WERI-Rb-1 (cell line): ENCODE measurements at regions not wholly inside any gene's neighbourhood (a gene's known extent, or its start where the extent isn't known, plus 50 kb on each side); places are given as distances from the start of the nearest gene placed in this dataset.

Source experiments
- DNase-seq: peaks from one replicate; pipeline ENCODE4 v3.0.0-alpha.2; 2020
- H3K27ac ChIP-seq: fragments of 250-450 bp; sonication (Bioruptor Pico); 2 replicates; pipeline ENCODE4 v1.5.1; 2020; ENCODE audit warnings: mild to moderate bottlenecking, moderate library complexity
- H3K27me3 ChIP-seq: fragments of 250-450 bp; sonication (Bioruptor Pico); 2 replicates; pipeline ENCODE4 v1.5.1; 2021; ENCODE audit warnings: mild to moderate bottlenecking, low read depth, moderate library complexity; ENCODE audit not compliant: insufficient read depth, severe bottlenecking
- H3K36me3 ChIP-seq: fragments of 250-450 bp; sonication (Bioruptor Pico); 2 replicates; pipeline ENCODE4 v1.5.1; 2020; ENCODE audit warnings: mild to moderate bottlenecking, moderate library complexity
- H3K4me3 ChIP-seq: 2 replicates; pipeline ENCODE4 v1.5.1; 2011; ENCODE audit warnings: low read depth, mild to moderate bottlenecking, control low read depth, low read length
- H3K9me3 ChIP-seq: fragments of 250-450 bp; sonication (Bioruptor Pico); 2 replicates; pipeline ENCODE4 v1.5.1; 2021; ENCODE audit warnings: mild to moderate bottlenecking, moderate library complexity; ENCODE audit not compliant: severe bottlenecking
- TF ChIP-seq, protein P1 (sequence below): IDR thresholded peaks from 2 replicates; pipeline ENCODE4 v1.5.1; 2011; ENCODE audit warnings: low read depth, mild to moderate bottlenecking, control low read depth, inconsistent platforms, low read length

DNA sequence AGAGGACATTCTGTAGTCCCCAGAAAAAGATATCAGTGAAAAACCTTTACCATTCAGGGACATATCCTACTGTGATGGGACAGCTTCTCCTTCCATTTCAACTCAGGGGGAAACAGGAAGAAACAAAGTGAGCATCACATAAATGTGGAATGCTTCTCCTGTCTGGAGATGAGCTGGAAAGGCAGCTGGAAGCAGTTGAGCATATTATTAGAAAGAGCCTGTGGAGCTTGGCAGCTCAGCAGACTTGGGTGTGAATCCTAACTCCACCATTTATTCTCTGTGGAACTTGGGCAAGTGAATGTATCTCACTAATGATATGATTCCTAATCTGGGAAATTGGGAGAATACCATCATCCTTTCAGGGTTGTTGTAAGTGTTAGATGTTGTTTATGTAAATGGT, 232.1 kb upstream of the F9 start:
- Histone ChIP-seq H3K9me3 (no peaks in the 10 kb centered on the region), H3K27ac (no peak overlapping the region), H3K36me3 (no peaks in the 10 kb centered on the region), H3K27me3 (peaks cover 15% of the 10 kb centered on the region), H3K4me3 (no peak overlapping the region)
- TF ChIP-seq, protein P1, sequence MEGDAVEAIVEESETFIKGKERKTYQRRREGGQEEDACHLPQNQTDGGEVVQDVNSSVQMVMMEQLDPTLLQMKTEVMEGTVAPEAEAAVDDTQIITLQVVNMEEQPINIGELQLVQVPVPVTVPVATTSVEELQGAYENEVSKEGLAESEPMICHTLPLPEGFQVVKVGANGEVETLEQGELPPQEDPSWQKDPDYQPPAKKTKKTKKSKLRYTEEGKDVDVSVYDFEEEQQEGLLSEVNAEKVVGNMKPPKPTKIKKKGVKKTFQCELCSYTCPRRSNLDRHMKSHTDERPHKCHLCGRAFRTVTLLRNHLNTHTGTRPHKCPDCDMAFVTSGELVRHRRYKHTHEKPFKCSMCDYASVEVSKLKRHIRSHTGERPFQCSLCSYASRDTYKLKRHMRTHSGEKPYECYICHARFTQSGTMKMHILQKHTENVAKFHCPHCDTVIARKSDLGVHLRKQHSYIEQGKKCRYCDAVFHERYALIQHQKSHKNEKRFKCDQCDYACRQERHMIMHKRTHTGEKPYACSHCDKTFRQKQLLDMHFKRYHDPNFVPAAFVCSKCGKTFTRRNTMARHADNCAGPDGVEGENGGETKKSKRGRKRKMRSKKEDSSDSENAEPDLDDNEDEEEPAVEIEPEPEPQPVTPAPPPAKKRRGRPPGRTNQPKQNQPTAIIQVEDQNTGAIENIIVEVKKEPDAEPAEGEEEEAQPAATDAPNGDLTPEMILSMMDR, result no peak
- DNase-seq, result no peak

DNA sequence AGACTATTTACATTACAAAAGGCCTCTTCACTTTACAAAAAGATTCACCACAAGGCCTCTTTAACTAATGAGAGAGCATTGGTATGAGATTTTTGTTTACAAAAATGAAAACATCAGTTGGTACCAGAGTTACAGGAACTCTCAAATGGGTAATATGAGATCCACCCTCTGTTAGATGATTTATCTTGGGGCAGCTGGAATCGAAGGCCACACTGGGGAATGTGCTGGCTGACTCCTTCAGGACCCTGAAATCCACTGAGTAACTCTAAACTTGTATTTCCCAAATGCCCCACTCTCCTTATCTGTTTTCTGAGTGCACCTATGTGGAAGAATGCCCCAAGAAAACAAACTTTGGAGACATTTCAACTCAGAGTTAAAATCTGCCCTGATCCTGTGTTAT, 232.9 kb upstream of the F9 start:
- Histone ChIP-seq H3K9me3 (no peaks in the 10 kb centered on the region), H3K36me3 (no peaks in the 10 kb centered on the region), H3K4me3 (no peak overlapping the region), H3K27ac (no peak overlapping the region), H3K27me3 (peaks cover 21% of the 10 kb centered on the region)
- TF ChIP-seq, protein P1, result no peak
- DNase-seq, result no peak

DNA sequence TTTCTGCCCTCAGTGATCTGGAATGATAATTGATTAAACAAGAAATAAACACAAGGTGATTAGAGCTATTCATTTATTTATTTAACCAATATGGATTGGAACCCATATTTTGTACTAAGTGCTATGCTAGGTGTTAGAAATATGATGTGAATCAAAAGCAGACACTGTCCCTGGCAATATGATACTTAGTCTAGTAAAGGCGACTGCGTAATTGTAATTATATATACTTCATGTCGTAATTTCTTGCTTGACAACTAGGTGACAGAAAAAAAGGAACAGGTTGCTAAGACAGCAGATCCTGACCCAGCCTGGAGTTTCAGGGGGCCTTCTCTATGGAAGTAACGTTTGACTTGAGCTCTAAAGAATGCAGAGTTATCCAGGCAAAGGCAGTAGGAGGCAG, 236.5 kb upstream of the F9 start:
- Histone ChIP-seq H3K4me3 (no peak overlapping the region), H3K9me3 (no peaks in the 10 kb centered on the region)
- TF ChIP-seq, protein P1, result no peak

DNA sequence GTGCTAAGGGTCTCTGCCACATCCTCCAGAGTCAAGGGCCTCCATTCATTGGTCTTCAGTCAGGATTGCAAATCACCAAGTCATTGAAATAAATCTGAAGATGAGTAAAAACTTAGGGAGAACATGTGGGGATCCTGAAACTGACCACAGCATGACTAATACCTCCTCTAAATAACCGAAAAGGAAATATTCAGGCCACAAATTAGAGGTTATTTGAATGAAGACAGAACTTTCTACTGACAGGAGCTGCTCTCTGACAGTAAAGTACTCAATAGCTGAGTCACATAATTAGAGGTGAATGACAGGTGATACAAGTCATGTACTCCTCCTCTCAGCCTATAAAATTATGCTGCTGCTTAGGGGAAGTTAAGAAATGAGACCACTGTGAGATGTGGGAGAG, 240.2 kb upstream of the F9 start:
- TF ChIP-seq, protein P1, result no peak
- H3K27me3 ChIP-seq, result peaks cover 28% of the 10 kb centered on the region
- no peaks in the 10 kb centered on the region for H3K36me3 ChIP-seq
- H3K9me3 ChIP-seq, result no peaks in the 10 kb centered on the region
- no peak for DNase-seq
- no peak overlapping the region for H3K27ac ChIP-seq
- no peak overlapping the region for H3K4me3 ChIP-seq

More for the DNA sequence above, 236.5 kb upstream of the F9 start:
- no peak for DNase-seq
- no peaks in the 10 kb centered on the region for H3K36me3 ChIP-seq
- no peak overlapping the region for H3K27ac ChIP-seq
- peaks cover 27% of the 10 kb centered on the region for H3K27me3 ChIP-seq

DNA sequence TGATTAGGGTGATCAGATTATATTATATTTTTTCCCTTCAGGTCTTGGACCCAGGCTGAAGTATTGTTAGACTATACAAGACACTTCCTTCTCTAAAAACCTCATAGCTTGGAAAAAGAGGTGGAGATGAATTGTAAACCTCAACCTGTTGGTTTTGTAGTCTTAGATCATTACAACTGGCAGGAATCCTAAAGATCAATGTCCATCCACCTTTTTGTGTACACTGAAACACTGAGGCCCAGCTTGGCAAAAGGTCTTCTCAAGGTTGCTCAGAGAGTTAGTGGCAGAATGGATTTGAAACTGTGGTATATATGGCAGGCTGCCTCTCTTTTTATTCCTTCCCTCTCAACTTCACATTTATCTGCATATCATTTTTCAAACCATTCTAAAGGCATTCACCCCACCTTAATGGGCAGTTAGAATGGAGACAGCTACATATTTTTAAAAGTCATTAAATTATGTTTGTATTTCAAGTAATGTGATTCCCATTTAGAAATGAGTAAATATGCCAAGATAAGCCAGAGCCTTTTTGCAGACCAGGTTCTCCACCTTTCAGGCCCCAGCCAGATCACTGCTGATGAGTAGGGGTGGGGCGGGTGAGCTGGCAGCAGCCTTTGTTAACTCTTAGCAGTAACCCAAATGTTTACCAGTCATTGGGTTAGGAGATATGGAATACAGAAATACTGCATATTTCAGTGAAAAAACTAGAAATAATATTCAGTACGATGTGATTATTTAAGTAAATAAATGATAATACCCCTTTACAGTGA, 243.2 kb upstream of the F9 start:
- Histone ChIP-seq H3K4me3 (no peak overlapping the region), H3K27ac (no peak overlapping the region), H3K9me3 (no peaks in the 10 kb centered on the region), H3K36me3 (no peaks in the 10 kb centered on the region), H3K27me3 (peaks cover 26% of the 10 kb centered on the region)
- TF ChIP-seq, protein P1, result no peak
- no peak for DNase-seq

DNA sequence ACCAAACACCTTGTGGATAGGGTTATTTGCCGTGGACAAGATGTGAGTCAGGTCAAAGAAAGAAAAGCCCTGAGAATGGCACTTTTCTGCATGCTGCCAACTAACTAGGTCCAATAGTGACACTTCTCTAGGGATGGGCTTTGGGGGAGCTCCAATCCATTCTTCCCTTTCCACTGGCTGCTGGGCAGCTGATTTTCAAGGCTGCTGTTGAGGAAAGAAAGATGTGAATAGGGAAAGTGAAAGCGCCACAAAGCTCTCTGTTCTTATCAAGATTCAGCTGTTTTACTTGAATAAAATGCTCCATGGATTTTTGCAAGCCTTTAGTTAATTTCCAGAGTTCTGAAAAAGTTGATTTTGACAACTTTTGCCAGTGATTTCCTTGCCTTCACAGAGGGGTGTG, 244.2 kb upstream of the F9 start:
- Histone ChIP-seq H3K9me3 (no peaks in the 10 kb centered on the region), H3K27me3 (peaks cover 31% of the 10 kb centered on the region), H3K4me3 (no peak overlapping the region), H3K27ac (no peak overlapping the region), H3K36me3 (no peaks in the 10 kb centered on the region)
- DNase-seq, result no peak
- TF ChIP-seq, protein P1, result no peak
